ENCODE measurements at regions not wholly inside any gene's neighbourhood (a gene's known extent, or its start where the extent isn't known, plus 50 kb on each side); places are given as distances from the start of the nearest gene placed in this dataset.

- H3K4me3 ChIP-seq, result no peak overlapping the region
- WGBS, 2 donors, result 81 to 88% methylated on average over 5 of the region's 5 CpGs
- H3K27ac ChIP-seq, result no peak overlapping the region
- H3K27me3 ChIP-seq, result no peaks in the 10 kb centered on the region
- no peaks in the 10 kb centered on the region for H3K36me3 ChIP-seq
- H3K4me1 ChIP-seq, result no peaks in the 10 kb centered on the region
- DNase-seq (no peak), ATAC-seq (ENCODE audit: low FRiP score in 2 of 2) (peak in 1 of 2 donors; percentile 48)
- peaks cover 0 to 11% (median 2%) of the 10 kb centered on the region in 4 donors for H3K9me3 ChIP-seq
- TF ChIP-seq POLR2AphosphoS5 (IDR thresholded peaks at IDR 0.05) (no peak), EP300 (IDR thresholded peaks at IDR 0.05) (no peak), POLR2A (IDR thresholded peaks at IDR 0.05) (no peak), CTCF (IDR thresholded peaks at IDR 0.05) (no peak)
These were observed 356.8 kb upstream of the ARID1B start for GRCh38 chr6:156420172-156420993.

- no peaks in the 10 kb centered on the region for H3K4me1 ChIP-seq
- TF ChIP-seq POLR2A (IDR thresholded peaks at IDR 0.05) (no peak), POLR2AphosphoS5 (IDR thresholded peaks at IDR 0.05) (no peak)
- H3K9me3 ChIP-seq, result peaks cover 0 to 11% (median 2%) of the 10 kb centered on the region in 4 donors
- H3K27me3 ChIP-seq, result no peaks in the 10 kb centered on the region
- no peak overlapping the region for H3K27ac ChIP-seq
- H3K36me3 ChIP-seq, result no peaks in the 10 kb centered on the region
- H3K4me3 ChIP-seq, result no peak overlapping the region
- no peak for DNase-seq
- ATAC-seq (ENCODE audit: low FRiP score in 2 of 2), result no peak
- 74 to 79% methylated on average over 2 of the region's 2 CpGs for WGBS, 2 donors
These were observed 357.6 kb upstream of the ARID1B start for GRCh38 chr6:156419594-156419993.

- H3K9me3 ChIP-seq, result peaks cover 0 to 11% (median 2%) of the 10 kb centered on the region in 4 donors
- H3K4me1 ChIP-seq, result no peaks in the 10 kb centered on the region
- no peaks in the 10 kb centered on the region for H3K36me3 ChIP-seq
- 81 to 89% methylated on average over 1 of the region's 1 CpG for WGBS, 2 donors
- ATAC-seq (ENCODE audit: low FRiP score in 2 of 2), result no peak
- H3K27ac ChIP-seq, result no peak overlapping the region
- no peaks in the 10 kb centered on the region for H3K27me3 ChIP-seq
- no peak overlapping the region for H3K4me3 ChIP-seq
- no peak for TF ChIP-seq POLR2AphosphoS5 (IDR thresholded peaks at IDR 0.05)
- no peak for TF ChIP-seq POLR2A (IDR thresholded peaks at IDR 0.05)
- no peak for TF ChIP-seq EP300 (IDR thresholded peaks at IDR 0.05)
- TF ChIP-seq CTCF (IDR thresholded peaks at IDR 0.05), result no peak
- DNase-seq, result no peak
These were observed 358.9 kb upstream of the ARID1B start for GRCh38 chr6:156418253-156418652.

- no peaks in the 10 kb centered on the region for H3K4me1 ChIP-seq
- H3K27ac ChIP-seq, result no peak overlapping the region
- ATAC-seq (ENCODE audit: low FRiP score in 2 of 2), result no peak
- H3K4me3 ChIP-seq, result no peak overlapping the region
- H3K27me3 ChIP-seq, result no peaks in the 10 kb centered on the region
- H3K36me3 ChIP-seq, result no peaks in the 10 kb centered on the region
- DNase-seq, result no peak
- TF ChIP-seq POLR2A (IDR thresholded peaks at IDR 0.05) (no peak), CTCF (IDR thresholded peaks at IDR 0.05) (peak in 1 of 6 experiments; percentile 24), EP300 (IDR thresholded peaks at IDR 0.05) (no peak)
- 63 to 69% methylated on average over 1 of the region's 1 CpG for WGBS, 2 donors
- H3K9me3 ChIP-seq, result no peaks in the 10 kb centered on the region
These were observed 360.8 kb upstream of the ARID1B start for GRCh38 chr6:156416391-156416790.

- H3K4me1 ChIP-seq, result no peaks in the 10 kb centered on the region
- no peak for TF ChIP-seq CTCF (IDR thresholded peaks at IDR 0.05)
- no peak for TF ChIP-seq EP300 (IDR thresholded peaks at IDR 0.05)
- no peak for TF ChIP-seq POLR2A (IDR thresholded peaks at IDR 0.05)
- no peak for TF ChIP-seq POLR2AphosphoS5 (IDR thresholded peaks at IDR 0.05)
- no peaks in the 10 kb centered on the region for H3K9me3 ChIP-seq
- H3K27ac ChIP-seq, result no peak overlapping the region
- no peaks in the 10 kb centered on the region for H3K36me3 ChIP-seq
- WGBS, 2 donors, result 82 to 86% methylated on average over 2 of the region's 2 CpGs
- no peak overlapping the region for H3K4me3 ChIP-seq
- no peaks in the 10 kb centered on the region for H3K27me3 ChIP-seq
- DNase-seq (no peak), ATAC-seq (ENCODE audit: low FRiP score in 2 of 2) (no peak)
These were observed 364.0 kb upstream of the ARID1B start for GRCh38 chr6:156413154-156413553.

Data from upper lobe of left lung (tissue), 6 donors.